ENCODE measurements at regions not wholly inside any gene's neighbourhood (a gene's known extent, or its start where the extent isn't known, plus 50 kb on each side); places are given as distances from the start of the nearest gene placed in this dataset.

DNA sequence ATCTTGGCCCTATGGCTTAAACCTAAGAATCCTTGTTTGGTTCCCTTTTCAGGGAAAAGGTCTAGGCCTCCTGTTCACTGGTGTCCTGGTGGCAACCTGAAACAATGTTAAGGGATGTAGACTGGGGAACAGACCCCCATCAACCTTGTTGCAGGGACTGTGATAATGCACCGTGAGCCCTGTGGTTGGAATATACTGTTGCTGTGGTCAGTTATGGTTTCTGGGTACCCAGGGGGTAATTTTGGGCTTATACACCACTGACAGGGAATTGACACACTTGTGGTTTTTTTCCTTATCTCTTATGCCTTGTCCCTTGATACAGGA lies 64.0 kb upstream of the WDR1 start:
- Histone ChIP-seq H3K36me3 (replicated peaks in 1 of 2; ENCODE audit: control extremely low read depth in 1 of 2, control insufficient read depth in 1 of 2, extremely low read depth in 1 of 2, insufficient read depth in 2 of 2, low read length in 1 of 2) (no peaks in the 10 kb centered on the region), H3K4me2 (replicated peaks; ENCODE audit: low read depth, low read length, poor library complexity, severe bottlenecking) (no peak overlapping the region), H2AFZ (ENCODE audit: insufficient read depth, low read depth, low read length, poor library complexity, severe bottlenecking) (no peak overlapping the region), H3K4me3 (ENCODE audit: control extremely low read depth in 1 of 5, extremely low read depth in 1 of 5, insufficient read depth in 1 of 5, low read depth in 2 of 5, low read length in 4 of 5) (no peak overlapping the region), H3K9me3 (ENCODE audit: control extremely low read depth in 1 of 3, control insufficient read depth in 2 of 3, insufficient read depth in 1 of 3, low read length in 2 of 3) (no peaks in the 10 kb centered on the region), H3K4me1 (ENCODE audit: control insufficient read depth in 2 of 2, insufficient read depth in 2 of 2, low read length in 2 of 2) (peaks cover 0 to 6% of the 10 kb centered on the region in 2 donors), H3K27ac (ENCODE audit: low read length in 2 of 2) (no peak overlapping the region), H3K9ac (ENCODE audit: low read length) (no peak overlapping the region), H3K79me2 (ENCODE audit: control insufficient read depth, insufficient read depth, low read length) (no peaks in the 10 kb centered on the region), H3K27me3 (replicated peaks in 1 of 4; ENCODE audit: control extremely low read depth in 1 of 4, control insufficient read depth in 3 of 4, insufficient read depth in 4 of 4, low read length in 3 of 4) (no peaks in the 10 kb centered on the region), H4K20me1 (ENCODE audit: control insufficient read depth, insufficient read depth, low read length, poor library complexity, severe bottlenecking) (no peaks in the 10 kb centered on the region)
- intact Hi-C loops (cut with micrococcal nuclease), result no loop called here
- Mint-ChIP-seq H3K9me3 (ENCODE audit: insufficient read depth) (no peaks in the 10 kb centered on the region), H3K4me3 (no peak overlapping the region), H3K4me1 (peaks cover 6% of the 10 kb centered on the region), H3K27ac (no peak overlapping the region), H3K27me3 (peaks cover 21% of the 10 kb centered on the region)
- TF ChIP-seq CTCF (IDR thresholded peaks at IDR 0.05) (no peak), EZH2 (IDR thresholded peaks at IDR 0.05; ENCODE audit: borderline replicate concordance, insufficient read depth, low read depth, low read length, poor library complexity, severe bottlenecking) (no peak)
- CTCF ChIA-PET, result interaction anchor here (0.9 kb wide), 1 partner anchor 12 kb away, joined by 3 read pairs; no protein-coding TSS in a partner anchor
- ATAC-seq (ENCODE audit: low read depth) (no peak), DNase-seq (no peak)
- POLR2A ChIA-PET, result no interaction called here
- no CpG with 5 or more reads among the region's 1 CpG for WGBS (ENCODE audit: insufficient coverage)

DNA sequence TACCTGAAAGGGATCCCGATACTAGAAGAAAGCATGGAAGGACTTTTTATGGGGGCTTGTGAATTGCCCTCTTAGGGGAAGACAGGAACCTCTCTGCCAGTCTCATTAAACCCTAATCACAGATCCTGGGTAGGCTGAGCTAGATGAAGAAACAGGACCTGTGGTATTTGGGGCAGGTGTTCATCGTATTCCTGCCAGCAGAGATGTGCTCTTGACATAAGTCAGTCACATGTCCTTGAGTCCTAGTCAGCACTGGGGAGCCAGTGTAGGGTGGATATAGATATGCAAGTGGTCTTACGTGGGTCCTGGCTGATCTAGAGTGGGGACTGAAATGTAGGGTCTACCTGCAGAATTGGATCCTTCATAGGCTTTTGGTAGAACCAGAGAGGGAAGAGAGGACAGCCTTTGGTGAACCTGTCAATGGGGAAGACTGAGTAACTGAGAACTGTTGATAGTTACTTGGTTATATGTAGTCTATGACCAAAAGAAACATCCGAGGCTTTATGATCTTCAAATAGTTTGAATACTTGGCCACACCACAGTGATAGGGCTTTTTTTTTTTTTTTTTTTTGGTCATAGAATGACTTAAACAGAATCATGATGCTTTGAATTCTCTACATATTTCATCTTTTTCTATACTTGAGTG lies 63.5 kb upstream of the WDR1 start:
- Histone ChIP-seq H3K9me3 (ENCODE audit: control extremely low read depth in 1 of 3, control insufficient read depth in 2 of 3, insufficient read depth in 1 of 3, low read length in 2 of 3) (no peaks in the 10 kb centered on the region), H3K27ac (ENCODE audit: low read length in 2 of 2) (no peak overlapping the region), H4K20me1 (ENCODE audit: control insufficient read depth, insufficient read depth, low read length, poor library complexity, severe bottlenecking) (no peaks in the 10 kb centered on the region), H3K4me2 (replicated peaks; ENCODE audit: low read depth, low read length, poor library complexity, severe bottlenecking) (no peak overlapping the region), H2AFZ (ENCODE audit: insufficient read depth, low read depth, low read length, poor library complexity, severe bottlenecking) (no peak overlapping the region), H3K9ac (ENCODE audit: low read length) (no peak overlapping the region), H3K79me2 (ENCODE audit: control insufficient read depth, insufficient read depth, low read length) (no peaks in the 10 kb centered on the region), H3K4me1 (ENCODE audit: control insufficient read depth in 2 of 2, insufficient read depth in 2 of 2, low read length in 2 of 2) (peaks cover 0 to 6% of the 10 kb centered on the region in 2 donors), H3K36me3 (replicated peaks in 1 of 2; ENCODE audit: control extremely low read depth in 1 of 2, control insufficient read depth in 1 of 2, extremely low read depth in 1 of 2, insufficient read depth in 2 of 2, low read length in 1 of 2) (no peaks in the 10 kb centered on the region), H3K4me3 (ENCODE audit: control extremely low read depth in 1 of 5, extremely low read depth in 1 of 5, insufficient read depth in 1 of 5, low read depth in 2 of 5, low read length in 4 of 5) (no peak overlapping the region), H3K27me3 (replicated peaks in 1 of 4; ENCODE audit: control extremely low read depth in 1 of 4, control insufficient read depth in 3 of 4, insufficient read depth in 4 of 4, low read length in 3 of 4) (no peaks in the 10 kb centered on the region)
- TF ChIP-seq EZH2 (IDR thresholded peaks at IDR 0.05; ENCODE audit: borderline replicate concordance, insufficient read depth, low read depth, low read length, poor library complexity, severe bottlenecking) (no peak), CTCF (IDR thresholded peaks at IDR 0.05) (no peak)
- ChIA-PET CTCF (no interaction called here), POLR2A (no interaction called here)
- ATAC-seq (ENCODE audit: low read depth) (no peak), DNase-seq (no peak)
- peaks cover 6% of the 10 kb centered on the region for H3K4me1 Mint-ChIP-seq
- no peaks in the 10 kb centered on the region for H3K9me3 Mint-ChIP-seq (ENCODE audit: insufficient read depth)
- 92% methylated on average over 3 of the region's 4 CpGs for WGBS (ENCODE audit: insufficient coverage)
- intact Hi-C loops (cut with micrococcal nuclease), result no loop called here
- no peak overlapping the region for H3K27ac Mint-ChIP-seq
- H3K27me3 Mint-ChIP-seq, result peaks cover 16% of the 10 kb centered on the region
- H3K4me3 Mint-ChIP-seq, result no peak overlapping the region

Measured in B cell (primary cell).